ENCODE measurements at regions not wholly inside any gene's neighbourhood (a gene's known extent, or its start where the extent isn't known, plus 50 kb on each side); places are given as distances from the start of the nearest gene placed in this dataset.

GRCh38 chr6:145475794-145476396 is 259.4 kb downstream of the EPM2A start:
- no peak overlapping the region for H3K9ac ChIP-seq (ENCODE audit: low read depth, low read length)
- no peaks in the 10 kb centered on the region for H3K27me3 ChIP-seq (ENCODE audit: control insufficient read depth, insufficient read depth, low read length)
- H3K27ac ChIP-seq (ENCODE audit: low read depth, low read length) = no peak overlapping the region
- H3K4me1 ChIP-seq (ENCODE audit: control insufficient read depth, insufficient read depth, low read length) = no peaks in the 10 kb centered on the region
- H3K36me3 ChIP-seq (ENCODE audit: control insufficient read depth, insufficient read depth, low read length) = no peaks in the 10 kb centered on the region
- no peak overlapping the region for H3K4me3 ChIP-seq (ENCODE audit: low read depth, low read length)
- H3K9me3 ChIP-seq (ENCODE audit: control insufficient read depth, insufficient read depth, low read length) = no peaks in the 10 kb centered on the region

GRCh38 chr6:145480024-145480423 is 255.3 kb downstream of the EPM2A start:
- Histone ChIP-seq H3K36me3 (ENCODE audit: control insufficient read depth, insufficient read depth, low read length) (no peaks in the 10 kb centered on the region), H3K4me1 (ENCODE audit: control insufficient read depth, insufficient read depth, low read length) (no peaks in the 10 kb centered on the region), H3K27me3 (ENCODE audit: control insufficient read depth, insufficient read depth, low read length) (no peaks in the 10 kb centered on the region), H3K9me3 (ENCODE audit: control insufficient read depth, insufficient read depth, low read length) (no peaks in the 10 kb centered on the region), H3K4me3 (ENCODE audit: low read depth, low read length) (no peak overlapping the region), H3K9ac (ENCODE audit: low read depth, low read length) (no peak overlapping the region), H3K27ac (ENCODE audit: low read depth, low read length) (no peak overlapping the region)

- H3K4me3 ChIP-seq (ENCODE audit: low read depth, low read length) = no peak overlapping the region
- H3K4me1 ChIP-seq (ENCODE audit: control insufficient read depth, insufficient read depth, low read length) = no peaks in the 10 kb centered on the region
- H3K27ac ChIP-seq (ENCODE audit: low read depth, low read length) = no peak overlapping the region
- H3K27me3 ChIP-seq (ENCODE audit: control insufficient read depth, insufficient read depth, low read length) = no peaks in the 10 kb centered on the region
- H3K36me3 ChIP-seq (ENCODE audit: control insufficient read depth, insufficient read depth, low read length) = no peaks in the 10 kb centered on the region
- no peaks in the 10 kb centered on the region for H3K9me3 ChIP-seq (ENCODE audit: control insufficient read depth, insufficient read depth, low read length)
- H3K9ac ChIP-seq (ENCODE audit: low read depth, low read length) = no peak overlapping the region
Observed at GRCh38 chr6:145483191-145483996, 251.9 kb downstream of the EPM2A start.

GRCh38 chr6:145485288-145485687 is 250.0 kb downstream of the EPM2A start:
- Histone ChIP-seq H3K27ac (ENCODE audit: low read depth, low read length) (no peak overlapping the region), H3K4me1 (ENCODE audit: control insufficient read depth, insufficient read depth, low read length) (no peaks in the 10 kb centered on the region), H3K9me3 (ENCODE audit: control insufficient read depth, insufficient read depth, low read length) (no peaks in the 10 kb centered on the region), H3K36me3 (ENCODE audit: control insufficient read depth, insufficient read depth, low read length) (no peaks in the 10 kb centered on the region), H3K9ac (ENCODE audit: low read depth, low read length) (no peak overlapping the region), H3K4me3 (ENCODE audit: low read depth, low read length) (no peak overlapping the region), H3K27me3 (ENCODE audit: control insufficient read depth, insufficient read depth, low read length) (no peaks in the 10 kb centered on the region)

GRCh38 chr6:145486306-145486705 is 249.0 kb downstream of the EPM2A start:
- H3K9ac ChIP-seq (ENCODE audit: low read depth, low read length) = no peak overlapping the region
- no peak overlapping the region for H3K4me3 ChIP-seq (ENCODE audit: low read depth, low read length)
- no peaks in the 10 kb centered on the region for H3K9me3 ChIP-seq (ENCODE audit: control insufficient read depth, insufficient read depth, low read length)
- no peak overlapping the region for H3K27ac ChIP-seq (ENCODE audit: low read depth, low read length)
- H3K36me3 ChIP-seq (ENCODE audit: control insufficient read depth, insufficient read depth, low read length) = no peaks in the 10 kb centered on the region
- H3K4me1 ChIP-seq (ENCODE audit: control insufficient read depth, insufficient read depth, low read length) = no peaks in the 10 kb centered on the region
- H3K27me3 ChIP-seq (ENCODE audit: control insufficient read depth, insufficient read depth, low read length) = no peaks in the 10 kb centered on the region

- Histone ChIP-seq H3K9me3 (ENCODE audit: control insufficient read depth, insufficient read depth, low read length) (no peaks in the 10 kb centered on the region), H3K9ac (ENCODE audit: low read depth, low read length) (no peak overlapping the region), H3K4me1 (ENCODE audit: control insufficient read depth, insufficient read depth, low read length) (no peaks in the 10 kb centered on the region), H3K36me3 (ENCODE audit: control insufficient read depth, insufficient read depth, low read length) (no peaks in the 10 kb centered on the region), H3K27ac (ENCODE audit: low read depth, low read length) (no peak overlapping the region), H3K4me3 (ENCODE audit: low read depth, low read length) (no peak overlapping the region), H3K27me3 (ENCODE audit: control insufficient read depth, insufficient read depth, low read length) (no peaks in the 10 kb centered on the region)
Observed at GRCh38 chr6:145489583-145489982, 245.7 kb downstream of the EPM2A start.

- Histone ChIP-seq H3K9me3 (ENCODE audit: control insufficient read depth, insufficient read depth, low read length) (no peaks in the 10 kb centered on the region), H3K4me1 (ENCODE audit: control insufficient read depth, insufficient read depth, low read length) (no peaks in the 10 kb centered on the region), H3K9ac (ENCODE audit: low read depth, low read length) (no peak overlapping the region), H3K27ac (ENCODE audit: low read depth, low read length) (no peak overlapping the region), H3K27me3 (ENCODE audit: control insufficient read depth, insufficient read depth, low read length) (no peaks in the 10 kb centered on the region), H3K4me3 (ENCODE audit: low read depth, low read length) (no peak overlapping the region), H3K36me3 (ENCODE audit: control insufficient read depth, insufficient read depth, low read length) (no peaks in the 10 kb centered on the region)
Observed at GRCh38 chr6:145490068-145490467, 245.3 kb downstream of the EPM2A start.

GRCh38 chr6:145491126-145491525 is 244.2 kb downstream of the EPM2A start:
- Histone ChIP-seq H3K27me3 (ENCODE audit: control insufficient read depth, insufficient read depth, low read length) (no peaks in the 10 kb centered on the region), H3K4me1 (ENCODE audit: control insufficient read depth, insufficient read depth, low read length) (no peaks in the 10 kb centered on the region), H3K36me3 (ENCODE audit: control insufficient read depth, insufficient read depth, low read length) (no peaks in the 10 kb centered on the region), H3K9me3 (ENCODE audit: control insufficient read depth, insufficient read depth, low read length) (no peaks in the 10 kb centered on the region), H3K4me3 (ENCODE audit: low read depth, low read length) (no peak overlapping the region), H3K27ac (ENCODE audit: low read depth, low read length) (no peak overlapping the region), H3K9ac (ENCODE audit: low read depth, low read length) (no peak overlapping the region)

GRCh38 chr6:145497006-145497405 is 238.3 kb downstream of the EPM2A start:
- Histone ChIP-seq H3K9me3 (ENCODE audit: control insufficient read depth, insufficient read depth, low read length) (no peaks in the 10 kb centered on the region), H3K9ac (ENCODE audit: low read depth, low read length) (no peak overlapping the region), H3K27me3 (ENCODE audit: control insufficient read depth, insufficient read depth, low read length) (no peaks in the 10 kb centered on the region), H3K27ac (ENCODE audit: low read depth, low read length) (no peak overlapping the region), H3K4me1 (ENCODE audit: control insufficient read depth, insufficient read depth, low read length) (no peaks in the 10 kb centered on the region), H3K36me3 (ENCODE audit: control insufficient read depth, insufficient read depth, low read length) (no peaks in the 10 kb centered on the region), H3K4me3 (ENCODE audit: low read depth, low read length) (no peak overlapping the region)

GRCh38 chr6:145498425-145498824 is 236.9 kb downstream of the EPM2A start:
- Histone ChIP-seq H3K9me3 (ENCODE audit: control insufficient read depth, insufficient read depth, low read length) (no peaks in the 10 kb centered on the region), H3K27ac (ENCODE audit: low read depth, low read length) (no peak overlapping the region), H3K36me3 (ENCODE audit: control insufficient read depth, insufficient read depth, low read length) (no peaks in the 10 kb centered on the region), H3K9ac (ENCODE audit: low read depth, low read length) (no peak overlapping the region), H3K4me1 (ENCODE audit: control insufficient read depth, insufficient read depth, low read length) (no peaks in the 10 kb centered on the region), H3K4me3 (ENCODE audit: low read depth, low read length) (no peak overlapping the region), H3K27me3 (ENCODE audit: control insufficient read depth, insufficient read depth, low read length) (no peaks in the 10 kb centered on the region)

GRCh38 chr6:145502416-145502815 is 232.9 kb downstream of the EPM2A start:
- Histone ChIP-seq H3K36me3 (ENCODE audit: control insufficient read depth, insufficient read depth, low read length) (no peaks in the 10 kb centered on the region), H3K4me1 (ENCODE audit: control insufficient read depth, insufficient read depth, low read length) (no peaks in the 10 kb centered on the region), H3K4me3 (ENCODE audit: low read depth, low read length) (no peak overlapping the region), H3K9me3 (ENCODE audit: control insufficient read depth, insufficient read depth, low read length) (no peaks in the 10 kb centered on the region), H3K27ac (ENCODE audit: low read depth, low read length) (no peak overlapping the region), H3K27me3 (ENCODE audit: control insufficient read depth, insufficient read depth, low read length) (no peaks in the 10 kb centered on the region), H3K9ac (ENCODE audit: low read depth, low read length) (no peak overlapping the region)

Data from HUES48 (cell line).